SK-N-SH (cell line): ENCODE measurements at regions not wholly inside any gene's neighbourhood (a gene's known extent, or its start where the extent isn't known, plus 50 kb on each side); places are given as distances from the start of the nearest gene placed in this dataset.

ENCODE experiments used
- CTCF ChIA-PET: fragments of 300-600, 350-600 bp; formaldehyde crosslinking; extraction: SDS; loops from one replicate; lab custom pipeline; 2021; lab: Yijun Ruan, JAX
- POLR2A ChIA-PET: fragments of 350-600 bp; sonication (Branson Sonifier 250); formaldehyde crosslinking; extraction: SDS; loops from one replicate; lab custom pipeline; 2020; ENCODE audit warnings: antibody characterized with exemption, inconsistent platforms; lab: Yijun Ruan, JAX
- DNase-seq: peaks from one replicate; pipeline ENCODE4 v3.0.0; 2012
- H2AFZ ChIP-seq: fragments of 200-600 bp; sonication (generic); 2 replicates; pipeline ENCODE4 v1.8.1; 2016; ENCODE audit warnings: antibody characterized with exemption, mild to moderate bottlenecking, low read depth
- H3F3A ChIP-seq: fragments of 200-600 bp; sonication (generic); replicated peaks from 2 replicates; pipeline ENCODE3; 2016; ENCODE audit warnings: antibody characterized with exemption, mild to moderate bottlenecking; ENCODE audit not compliant: insufficient read depth
- H3K27ac ChIP-seq, 2 experiments: fragments of 200-500 bp in 1 of 2; fragments of 200-600 bp in 1 of 2; sonication (Bioruptor generic) in 1 of 2; sonication (generic), shearing (Covaris generic) in 1 of 2; 2 replicates each; pipeline versions ENCODE4 v1.5.1 to v1.6.1; 2014 to 2016; ENCODE audit warnings: low read depth in 2 of 2, inconsistent platforms in 1 of 2, low read length in 1 of 2, mild to moderate bottlenecking in 1 of 2, mixed read lengths in 1 of 2
- H3K27me3 ChIP-seq: fragments of 200-600 bp; sonication (generic), shearing (Covaris generic); 2 replicates; pipeline ENCODE4 v1.6.1; 2016; ENCODE audit warnings: mixed run types; ENCODE audit not compliant: insufficient read depth
- H3K36me3 ChIP-seq, 2 experiments: fragments of 200-500 bp in 1 of 2; fragments of 200-600 bp in 1 of 2; sonication (Bioruptor generic) in 1 of 2; sonication (generic) in 1 of 2; replicated peaks in 1 of 2; 2 replicates each; pipeline versions ENCODE3 to v1.5.1; 2014 to 2016; ENCODE audit warnings: low read length in 1 of 2, mild to moderate bottlenecking in 1 of 2; ENCODE audit not compliant: insufficient read depth in 2 of 2, control insufficient read depth in 1 of 2
- H3K4me1 ChIP-seq, 2 experiments: fragments of 200-500 bp in 1 of 2; fragments of 200-600 bp in 1 of 2; sonication (Bioruptor generic) in 1 of 2; sonication (generic), shearing (Covaris generic) in 1 of 2; 2 replicates each; pipeline versions ENCODE4 v1.5.1 to v1.6.1; 2014 to 2016; ENCODE audit warnings: low read depth in 1 of 2, low read length in 1 of 2, mixed run types in 1 of 2; ENCODE audit not compliant: insufficient read depth in 2 of 2, control insufficient read depth in 1 of 2
- H3K4me2 ChIP-seq: fragments of 200-600 bp; sonication (generic), shearing (Covaris generic); 2 replicates; pipeline ENCODE4 v1.6.1; 2017; ENCODE audit warnings: mixed run types
- H3K4me3 ChIP-seq, 2 experiments: fragments of 200-500 bp in 1 of 2; fragments of 200-600 bp in 1 of 2; sonication (Bioruptor generic) in 1 of 2; sonication (generic), shearing (Covaris generic) in 1 of 2; 2 replicates each; pipeline versions ENCODE4 v1.5.1 to v1.8.1; 2014 to 2016; ENCODE audit warnings: low read depth in 2 of 2, inconsistent platforms in 1 of 2, low read length in 1 of 2, mild to moderate bottlenecking in 1 of 2, mixed read lengths in 1 of 2, moderate library complexity in 1 of 2
- H3K79me2 ChIP-seq: fragments of 200-600 bp; sonication (generic); 2 replicates; pipeline ENCODE4 v1.8.1; 2017; ENCODE audit warnings: mild to moderate bottlenecking; ENCODE audit not compliant: insufficient read depth
- H3K9ac ChIP-seq: fragments of 200-600 bp; sonication (generic); 2 replicates; pipeline ENCODE4 v1.6.1; 2017; ENCODE audit warnings: mixed run types
- H3K9me2 ChIP-seq: fragments of 200-600 bp; sonication (generic); 2 replicates; pipeline ENCODE4 v1.6.1; 2017; ENCODE audit warnings: mixed run types
- H3K9me3 ChIP-seq: fragments of 200-600 bp; sonication (generic); 2 replicates; pipeline ENCODE4 v1.6.1; 2017; ENCODE audit warnings: mixed run types, mild to moderate bottlenecking, moderate library complexity
- H4K20me1 ChIP-seq: fragments of 200-600 bp; sonication (generic); 2 replicates; pipeline ENCODE4 v1.6.1; 2017; ENCODE audit warnings: mild to moderate bottlenecking, mixed run types; ENCODE audit not compliant: insufficient read depth
- CHD2 ChIP-seq: fragments of 150-350 bp; IDR thresholded peaks from 2 replicates; pipeline ENCODE4 v1.6.1; 2018; ENCODE audit warnings: low read length; ENCODE audit not compliant: partially characterized antibody
- ELF1 ChIP-seq: IDR thresholded peaks from 2 replicates; pipeline ENCODE4 v1.4.0; 2012
- EP300 ChIP-seq, 2 experiments: IDR thresholded peaks; 2 replicates each; pipeline versions ENCODE4 v1.4.0 to v1.6.1; 2012; ENCODE audit warnings: borderline replicate concordance in 1 of 2, low read depth in 1 of 2, low read length in 1 of 2
- GABPA ChIP-seq: IDR thresholded peaks from 2 replicates; pipeline ENCODE4 v1.4.0; 2012; ENCODE audit warnings: low read depth, mild to moderate bottlenecking
- NRF1 ChIP-seq: IDR thresholded peaks from 2 replicates; pipeline ENCODE4 v1.6.1; 2012; ENCODE audit warnings: low read depth, mild to moderate bottlenecking, low read length
- RCOR1 ChIP-seq: fragments of 150-350 bp; IDR thresholded peaks from 2 replicates; pipeline ENCODE4 v1.6.1; 2017; ENCODE audit warnings: antibody characterized with exemption, low read length
- RFX5 ChIP-seq: IDR thresholded peaks from 2 replicates; pipeline ENCODE4 v1.6.1; 2012; ENCODE audit warnings: mild to moderate bottlenecking, improper control_type of control experiment, low read length
- RXRA ChIP-seq: IDR thresholded peaks from 2 replicates; pipeline ENCODE4 v1.4.0; 2012; ENCODE audit warnings: low read depth, mild to moderate bottlenecking, borderline replicate concordance
- ZBTB33 ChIP-seq: IDR thresholded peaks from 2 replicates; pipeline ENCODE4 v1.4.0; 2012; ENCODE audit warnings: low read depth, borderline replicate concordance
- WGBS: methylation state at CpG from one replicate; pipeline ENCODE4 v1.1.6; 2017; ENCODE audit warnings: low lambda C conversion rate; 5-methylcytosine and 5-hydroxymethylcytosine counted together
- TF ChIP-seq, protein P1 (sequence below): IDR thresholded peaks from 2 replicates; pipeline ENCODE4 v1.4.0; 2012; ENCODE audit warnings: low read depth, borderline replicate concordance
- TF ChIP-seq, protein P2 (sequence below): fragments of 150-350 bp; IDR thresholded peaks from 2 replicates; pipeline ENCODE4 v1.6.1; 2016; ENCODE audit warnings: mild to moderate bottlenecking, low read depth, low read length

- CTCF ChIA-PET = no interaction called here
- no peaks in the 10 kb centered on the region for H3K9me2 ChIP-seq
- H4K20me1 ChIP-seq = no peaks in the 10 kb centered on the region
- H3F3A ChIP-seq = no peaks in the 10 kb centered on the region
- no peak for DNase-seq
- no peak overlapping the region for H3K27ac ChIP-seq
- no peak overlapping the region for H3K4me2 ChIP-seq
- H3K27me3 ChIP-seq = no peaks in the 10 kb centered on the region
- TF ChIP-seq EP300 (IDR thresholded peaks at IDR 0.05; ENCODE audit: borderline replicate concordance in 1 of 2, low read depth in 1 of 2, low read length in 1 of 2) (no peak), ELF1 (no peak)
- no peaks in the 10 kb centered on the region for H3K9me3 ChIP-seq
- H3K4me1 ChIP-seq = no peaks in the 10 kb centered on the region; a peak in 1 of 4 replicates
- WGBS = 4% methylated on average over 1 of the region's 1 CpG
- H3K9ac ChIP-seq = no peak overlapping the region
- POLR2A ChIA-PET = no interaction called here
- H3K79me2 ChIP-seq = no peaks in the 10 kb centered on the region
- no peak overlapping the region for H3K4me3 ChIP-seq
- no peaks in the 10 kb centered on the region for H3K36me3 ChIP-seq
- no peak overlapping the region for H2AFZ ChIP-seq
These were observed 1231.2 kb upstream of the FLRT2 start for GRCh38 chr14:84298663-84299195.

- CTCF ChIA-PET = no interaction called here
- Histone ChIP-seq H3K27ac (no peak overlapping the region), H3K27me3 (no peaks in the 10 kb centered on the region), H3K79me2 (no peaks in the 10 kb centered on the region), H3K4me2 (no peak overlapping the region), H3K9me2 (no peaks in the 10 kb centered on the region), H3K4me1 (no peaks in the 10 kb centered on the region; a peak in 1 of 4 replicates), H3K36me3 (no peaks in the 10 kb centered on the region), H3K9me3 (no peaks in the 10 kb centered on the region), H3K9ac (no peak overlapping the region), H3F3A (no peaks in the 10 kb centered on the region), H4K20me1 (no peaks in the 10 kb centered on the region), H3K4me3 (no peak overlapping the region), H2AFZ (no peak overlapping the region)
- POLR2A ChIA-PET = no interaction called here
- TF ChIP-seq, protein P1, sequence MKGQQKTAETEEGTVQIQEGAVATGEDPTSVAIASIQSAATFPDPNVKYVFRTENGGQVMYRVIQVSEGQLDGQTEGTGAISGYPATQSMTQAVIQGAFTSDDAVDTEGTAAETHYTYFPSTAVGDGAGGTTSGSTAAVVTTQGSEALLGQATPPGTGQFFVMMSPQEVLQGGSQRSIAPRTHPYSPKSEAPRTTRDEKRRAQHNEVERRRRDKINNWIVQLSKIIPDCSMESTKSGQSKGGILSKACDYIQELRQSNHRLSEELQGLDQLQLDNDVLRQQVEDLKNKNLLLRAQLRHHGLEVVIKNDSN = no peak
- TF ChIP-seq GABPA (no peak), RCOR1 (no peak), ZBTB33 (no peak), CHD2 (no peak), RXRA (no peak), ELF1 (no peak), RFX5 (no peak), NRF1 (no peak)
- TF ChIP-seq, protein P2, sequence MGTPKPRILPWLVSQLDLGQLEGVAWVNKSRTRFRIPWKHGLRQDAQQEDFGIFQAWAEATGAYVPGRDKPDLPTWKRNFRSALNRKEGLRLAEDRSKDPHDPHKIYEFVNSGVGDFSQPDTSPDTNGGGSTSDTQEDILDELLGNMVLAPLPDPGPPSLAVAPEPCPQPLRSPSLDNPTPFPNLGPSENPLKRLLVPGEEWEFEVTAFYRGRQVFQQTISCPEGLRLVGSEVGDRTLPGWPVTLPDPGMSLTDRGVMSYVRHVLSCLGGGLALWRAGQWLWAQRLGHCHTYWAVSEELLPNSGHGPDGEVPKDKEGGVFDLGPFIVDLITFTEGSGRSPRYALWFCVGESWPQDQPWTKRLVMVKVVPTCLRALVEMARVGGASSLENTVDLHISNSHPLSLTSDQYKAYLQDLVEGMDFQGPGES = no peak
- DNase-seq = no peak
- WGBS = 13% methylated on average over 3 of the region's 7 CpGs
These were observed 1226.8 kb upstream of the FLRT2 start for GRCh38 chr14:84303140-84303539.
